BJ (cell line): ENCODE measurements at regions not wholly inside any gene's neighbourhood (a gene's known extent, or its start where the extent isn't known, plus 50 kb on each side); places are given as distances from the start of the nearest gene placed in this dataset.

Source experiments
- CTCF ChIA-PET: fragments of 350-600 bp; formaldehyde crosslinking; extraction: SDS; loops from one replicate; lab custom pipeline; 2021; ENCODE audit warnings: antibody characterized with exemption, inconsistent platforms; lab: Yijun Ruan, JAX
- POLR2A ChIA-PET: fragments of 300-600 bp; sonication (Branson Sonifier 250); formaldehyde crosslinking; extraction: SDS; loops from one replicate; lab custom pipeline; 2021; ENCODE audit warnings: antibody characterized with exemption; lab: Charles Lee
- DNase-seq: peaks from one replicate; pipeline ENCODE4 v3.0.0-alpha.2; 2011; ENCODE audit warnings: low read depth
- H3K27me3 ChIP-seq: 2 replicates; pipeline ENCODE4 v1.6.0; 2011; ENCODE audit warnings: low read length; ENCODE audit not compliant: control insufficient read depth, insufficient read depth
- H3K36me3 ChIP-seq: 2 replicates; pipeline ENCODE4 v1.5.1; 2011; ENCODE audit warnings: low read length; ENCODE audit not compliant: control insufficient read depth, insufficient read depth
- H3K4me3 ChIP-seq: 2 replicates; pipeline ENCODE4 v1.5.1; 2011; ENCODE audit warnings: low read depth, mild to moderate bottlenecking, control low read depth, low read length
- TF ChIP-seq, protein P1 (sequence below): IDR thresholded peaks from 2 replicates; pipeline ENCODE4 v1.5.1; 2011; ENCODE audit warnings: low read depth, mild to moderate bottlenecking, control low read depth, inconsistent platforms, low read length, moderate library complexity; ENCODE audit not compliant: insufficient read depth

DNA sequence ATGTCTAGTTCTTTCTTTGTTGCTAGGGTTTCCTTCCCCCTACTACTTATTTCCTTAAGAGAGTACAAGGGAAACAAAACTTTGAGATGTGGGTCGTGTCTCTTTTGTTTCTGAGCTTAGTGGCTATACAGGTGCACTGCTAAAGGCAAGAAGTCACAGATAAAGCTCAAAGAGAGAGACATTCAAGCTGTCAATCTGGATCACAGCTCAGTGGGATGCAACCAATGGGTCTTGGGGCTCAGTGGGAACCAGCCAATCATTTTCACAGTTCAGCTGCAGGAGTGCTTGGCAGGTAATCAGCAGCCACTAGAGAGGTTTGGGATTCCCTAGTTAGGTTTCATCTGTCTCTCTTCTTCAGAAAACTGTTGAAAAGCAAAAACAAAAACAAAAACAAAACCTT lies 135.4 kb upstream of the SGCD start:
- ChIA-PET POLR2A (no interaction called here), CTCF (no interaction called here)
- TF ChIP-seq, protein P1, sequence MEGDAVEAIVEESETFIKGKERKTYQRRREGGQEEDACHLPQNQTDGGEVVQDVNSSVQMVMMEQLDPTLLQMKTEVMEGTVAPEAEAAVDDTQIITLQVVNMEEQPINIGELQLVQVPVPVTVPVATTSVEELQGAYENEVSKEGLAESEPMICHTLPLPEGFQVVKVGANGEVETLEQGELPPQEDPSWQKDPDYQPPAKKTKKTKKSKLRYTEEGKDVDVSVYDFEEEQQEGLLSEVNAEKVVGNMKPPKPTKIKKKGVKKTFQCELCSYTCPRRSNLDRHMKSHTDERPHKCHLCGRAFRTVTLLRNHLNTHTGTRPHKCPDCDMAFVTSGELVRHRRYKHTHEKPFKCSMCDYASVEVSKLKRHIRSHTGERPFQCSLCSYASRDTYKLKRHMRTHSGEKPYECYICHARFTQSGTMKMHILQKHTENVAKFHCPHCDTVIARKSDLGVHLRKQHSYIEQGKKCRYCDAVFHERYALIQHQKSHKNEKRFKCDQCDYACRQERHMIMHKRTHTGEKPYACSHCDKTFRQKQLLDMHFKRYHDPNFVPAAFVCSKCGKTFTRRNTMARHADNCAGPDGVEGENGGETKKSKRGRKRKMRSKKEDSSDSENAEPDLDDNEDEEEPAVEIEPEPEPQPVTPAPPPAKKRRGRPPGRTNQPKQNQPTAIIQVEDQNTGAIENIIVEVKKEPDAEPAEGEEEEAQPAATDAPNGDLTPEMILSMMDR: no peak
- Histone ChIP-seq H3K36me3 (no peaks in the 10 kb centered on the region), H3K27me3 (no peaks in the 10 kb centered on the region), H3K4me3 (no peak overlapping the region)
- no peak for DNase-seq

DNA sequence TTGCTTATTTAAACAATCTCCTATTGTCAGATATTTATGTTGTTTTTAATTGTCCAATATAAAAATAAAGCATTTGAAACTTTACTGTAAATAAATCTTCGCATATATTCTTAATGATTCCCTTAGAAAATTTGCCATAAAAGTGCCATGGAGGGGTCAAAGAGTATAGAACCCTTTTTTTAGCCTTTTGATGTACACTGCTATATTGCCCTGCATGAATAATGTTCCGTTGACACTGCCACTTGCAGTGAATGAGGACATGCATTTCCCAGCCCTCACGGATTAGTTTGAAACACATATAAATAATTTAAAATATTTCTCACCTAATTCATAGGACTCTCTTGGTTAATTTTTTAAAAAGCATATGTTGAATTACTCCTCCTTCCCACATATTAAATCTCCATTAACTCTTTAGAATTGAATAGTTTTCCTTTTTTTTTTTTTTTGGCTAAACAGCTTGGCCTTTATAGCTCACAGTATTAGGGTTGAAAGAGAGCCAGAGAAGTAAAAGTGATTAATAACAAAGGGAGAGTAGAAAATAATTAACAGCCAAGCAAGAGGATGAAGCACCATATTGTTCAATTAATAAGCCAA lies 129.8 kb upstream of the SGCD start:
- ChIA-PET CTCF (no interaction called here), POLR2A (no interaction called here)
- DNase-seq: no peak
- H3K36me3 ChIP-seq: no peaks in the 10 kb centered on the region
- TF ChIP-seq, protein P1: no peak
- H3K27me3 ChIP-seq: no peaks in the 10 kb centered on the region
- H3K4me3 ChIP-seq: no peak overlapping the region

DNA sequence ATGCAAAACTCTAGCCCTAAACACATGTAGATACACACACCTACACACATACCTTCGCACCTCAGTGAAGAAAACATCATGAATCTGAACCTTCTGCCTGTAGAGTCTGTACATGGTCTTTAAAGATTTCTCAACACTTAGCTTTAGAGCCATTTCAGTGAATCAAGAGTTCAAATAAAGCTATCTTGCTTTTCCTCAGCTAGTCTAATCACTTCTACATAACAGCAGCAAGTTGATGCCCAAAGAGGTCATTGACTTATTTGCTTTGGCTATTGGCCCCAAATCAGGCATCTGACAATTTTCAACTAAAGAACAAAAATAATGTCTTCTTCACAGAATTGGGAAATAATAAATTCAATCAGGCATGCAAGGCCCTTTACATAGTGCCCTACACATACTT lies 127.9 kb upstream of the SGCD start:
- TF ChIP-seq, protein P1: no peak
- DNase-seq: no peak
- Histone ChIP-seq H3K27me3 (no peaks in the 10 kb centered on the region), H3K4me3 (no peak overlapping the region), H3K36me3 (no peaks in the 10 kb centered on the region)
- POLR2A ChIA-PET: no interaction called here
- CTCF ChIA-PET: no interaction called here

DNA sequence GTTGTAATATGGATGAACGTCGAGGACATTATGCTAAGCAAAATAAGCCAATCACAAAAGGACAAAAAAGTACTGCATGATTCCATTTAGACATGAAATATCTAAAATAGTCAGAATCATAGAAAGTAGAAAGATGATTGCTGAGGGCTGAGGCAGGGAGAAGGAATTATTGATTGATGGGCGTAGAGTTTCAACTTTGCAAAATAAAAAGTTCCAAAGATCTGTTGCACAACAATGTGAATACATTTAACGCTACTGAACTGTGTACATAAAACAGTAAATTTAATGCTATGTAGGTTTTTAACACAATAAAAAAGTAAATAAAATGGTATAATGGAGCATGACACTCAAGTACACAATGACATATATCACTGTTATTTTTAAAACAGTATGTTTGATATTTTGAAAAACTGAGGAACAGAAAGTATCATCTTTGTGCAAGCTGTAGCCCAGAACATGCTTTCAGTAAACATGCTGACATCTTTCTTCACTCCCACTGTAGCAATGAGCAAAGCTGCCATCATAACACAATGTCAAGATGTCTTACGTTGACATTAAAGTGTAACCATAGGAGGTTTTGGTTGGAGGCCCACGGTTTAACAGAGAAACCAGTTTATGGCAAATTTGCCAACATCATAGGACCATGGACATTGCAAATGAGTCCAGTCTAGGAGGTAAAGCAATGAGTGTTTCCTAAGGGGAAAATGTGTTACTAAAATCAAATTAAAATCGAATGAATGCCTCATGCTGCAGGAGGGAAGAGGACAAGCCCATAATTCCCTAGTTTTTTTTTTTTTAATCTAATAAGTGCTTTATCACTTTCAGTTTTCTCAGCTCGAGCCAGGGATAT lies 125.8 kb upstream of the SGCD start:
- Histone ChIP-seq H3K27me3 (no peaks in the 10 kb centered on the region), H3K36me3 (no peaks in the 10 kb centered on the region), H3K4me3 (no peak overlapping the region)
- TF ChIP-seq, protein P1: no peak
- DNase-seq: no peak
- CTCF ChIA-PET: no interaction called here
- POLR2A ChIA-PET: no interaction called here

DNA sequence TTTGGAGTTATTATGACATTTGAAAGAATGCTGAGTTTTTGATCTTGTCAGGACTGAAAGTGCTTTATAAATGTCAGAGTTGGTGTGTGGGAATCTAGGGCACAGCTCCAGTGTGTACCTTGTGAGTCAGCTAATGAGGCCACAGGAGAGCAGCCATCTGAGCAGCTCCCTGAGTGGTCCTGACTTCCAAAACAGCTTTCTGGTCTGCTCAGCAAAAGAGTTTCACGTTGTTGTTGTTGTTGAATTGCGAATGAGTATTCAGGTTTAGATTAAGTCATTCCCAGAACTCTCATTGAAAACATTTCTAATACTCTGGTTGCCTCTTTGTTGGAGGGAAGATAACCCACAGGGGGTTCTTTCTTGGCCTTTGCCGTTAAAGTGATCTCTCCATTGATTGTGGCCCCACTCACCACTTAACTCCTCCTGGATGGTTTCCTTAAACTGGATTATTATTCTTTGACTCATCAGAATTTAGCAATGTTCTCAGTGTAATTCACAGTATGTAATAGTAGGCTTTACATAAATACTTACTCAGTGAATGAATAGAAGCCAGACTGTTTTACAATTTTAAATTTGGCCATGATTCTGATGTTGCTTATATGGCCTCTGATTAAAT lies 125.1 kb upstream of the SGCD start:
- ChIA-PET CTCF (interaction anchor here (0.6 kb wide), 2 partner anchors 495 to 906 kb away, joined by 3 read pairs; no protein-coding TSS in a partner anchor), POLR2A (no interaction called here)
- Histone ChIP-seq H3K36me3 (no peaks in the 10 kb centered on the region), H3K27me3 (no peaks in the 10 kb centered on the region), H3K4me3 (no peak overlapping the region)
- DNase-seq: peak; percentile 16
- TF ChIP-seq, protein P1: no peak
